ENCODE measurements at regions not wholly inside any gene's neighbourhood (a gene's known extent, or its start where the extent isn't known, plus 50 kb on each side); places are given as distances from the start of the nearest gene placed in this dataset.

- no peak for TF ChIP-seq CTCF (IDR thresholded peaks at IDR 0.05)
- TF ChIP-seq EZH2 (IDR thresholded peaks at IDR 0.05; ENCODE audit: borderline replicate concordance, insufficient read depth, low read depth, low read length, poor library complexity, severe bottlenecking) = no peak
Measured at GRCh38 chr2:13560322-13560721, 843.6 kb downstream of the TRIB2 start.

Measured in B cell (primary cell).